ENCODE measurements at regions not wholly inside any gene's neighbourhood (a gene's known extent, or its start where the extent isn't known, plus 50 kb on each side); places are given as distances from the start of the nearest gene placed in this dataset.

DNA sequence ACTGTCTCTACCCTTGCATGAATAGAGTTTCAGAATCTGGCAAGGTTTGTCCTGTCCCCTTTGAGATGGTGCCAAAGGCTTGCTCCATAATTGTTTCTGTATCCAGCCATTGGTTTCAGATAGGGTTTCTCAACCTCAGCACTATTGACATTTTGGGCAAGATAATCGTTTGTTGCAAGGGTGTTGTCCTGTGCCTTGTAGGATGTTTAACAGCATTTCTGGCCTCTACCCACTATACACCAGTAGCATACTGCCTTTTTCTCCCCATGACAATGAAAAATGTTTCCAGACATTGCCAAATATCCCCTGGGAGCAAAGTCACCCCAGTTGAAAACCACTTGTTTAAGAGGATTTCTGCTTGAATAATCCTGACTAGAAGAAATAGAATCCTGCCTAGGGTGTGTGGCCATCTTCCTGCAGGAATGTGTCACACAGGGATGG lies 126.8 kb downstream of the CDC42EP3 start:
- no peak for DNase-seq (ENCODE audit: low spot score)

DNA sequence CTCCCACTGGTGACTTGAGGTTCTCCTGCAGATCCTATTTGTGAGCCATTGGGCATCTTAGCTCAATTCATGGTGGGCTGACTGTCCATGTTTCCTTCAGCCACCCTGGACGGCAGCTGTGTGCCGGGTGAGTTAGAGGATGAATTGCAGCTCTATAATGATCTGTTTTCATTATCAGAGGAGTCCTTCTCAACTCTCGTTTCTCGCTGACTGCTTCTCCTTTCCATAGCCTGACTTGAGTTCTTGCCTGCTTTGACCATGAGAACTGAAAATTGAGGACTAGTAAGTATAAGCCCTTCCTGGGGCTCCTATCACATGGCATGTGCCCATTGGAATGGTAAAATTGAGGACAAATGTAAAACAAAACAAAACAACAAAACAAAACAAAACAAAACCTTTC lies 121.8 kb downstream of the CDC42EP3 start:
- no peak for DNase-seq (ENCODE audit: low spot score)

DNA sequence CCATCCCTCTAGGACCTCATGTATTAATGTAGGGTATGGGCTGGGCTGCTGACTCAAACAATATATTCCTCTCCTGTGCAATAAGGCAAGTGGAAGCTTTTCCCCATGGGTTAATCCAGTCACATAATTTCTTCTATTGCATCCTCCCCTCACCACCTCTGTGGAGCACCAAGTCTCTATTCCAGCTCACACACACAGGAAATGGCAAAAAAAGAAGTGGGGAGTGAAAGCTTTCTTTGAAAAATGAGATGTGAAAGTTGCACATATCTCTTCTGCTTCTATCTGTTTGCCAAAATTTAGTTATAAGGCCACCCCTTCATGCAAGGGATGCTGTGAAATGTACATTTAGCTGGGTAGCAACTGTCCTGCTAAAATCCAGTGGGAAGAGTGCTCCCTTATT lies 121.3 kb downstream of the CDC42EP3 start:
- DNase-seq (ENCODE audit: low spot score): no peak

DNA sequence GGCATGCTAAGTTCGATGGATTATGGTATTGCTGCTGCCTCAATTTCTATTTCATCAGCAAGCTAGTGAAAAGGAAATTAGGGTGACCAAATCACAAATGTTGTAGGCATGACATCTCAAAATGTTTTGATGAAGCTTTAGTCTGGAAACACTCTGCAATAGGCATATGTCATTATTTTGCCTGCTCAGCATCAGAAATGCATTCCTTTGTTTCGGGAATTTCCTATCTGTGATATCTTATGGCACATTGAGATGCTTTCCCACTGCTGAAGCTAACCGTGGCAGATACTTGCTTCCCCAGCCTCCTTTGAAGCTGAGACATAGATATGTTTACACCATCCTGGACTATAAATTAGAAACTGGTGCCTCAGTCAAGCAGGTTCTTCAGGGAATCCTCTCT lies 119.7 kb downstream of the CDC42EP3 start:
- DNase-seq (ENCODE audit: low spot score): no peak

DNA sequence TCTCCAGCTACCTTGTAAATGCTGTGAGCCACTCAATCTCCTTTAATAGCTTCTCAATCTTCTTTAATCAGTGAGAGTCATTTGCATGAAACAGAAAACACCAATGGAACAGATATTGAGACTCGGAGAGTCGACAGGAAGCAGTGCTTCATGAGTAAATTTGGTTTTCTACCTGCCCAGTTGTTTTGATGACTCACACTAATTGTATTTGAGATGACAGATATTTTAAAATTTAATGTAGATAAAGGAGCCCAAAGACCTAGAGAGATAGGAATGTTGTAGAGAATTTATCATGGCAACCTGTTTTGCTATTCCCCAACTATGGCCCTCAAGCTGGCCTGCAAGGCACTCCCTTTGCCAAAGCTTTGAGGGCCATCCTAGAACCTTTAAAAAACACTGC lies 119.1 kb downstream of the CDC42EP3 start:
- no peak for DNase-seq (ENCODE audit: low spot score)

DNA sequence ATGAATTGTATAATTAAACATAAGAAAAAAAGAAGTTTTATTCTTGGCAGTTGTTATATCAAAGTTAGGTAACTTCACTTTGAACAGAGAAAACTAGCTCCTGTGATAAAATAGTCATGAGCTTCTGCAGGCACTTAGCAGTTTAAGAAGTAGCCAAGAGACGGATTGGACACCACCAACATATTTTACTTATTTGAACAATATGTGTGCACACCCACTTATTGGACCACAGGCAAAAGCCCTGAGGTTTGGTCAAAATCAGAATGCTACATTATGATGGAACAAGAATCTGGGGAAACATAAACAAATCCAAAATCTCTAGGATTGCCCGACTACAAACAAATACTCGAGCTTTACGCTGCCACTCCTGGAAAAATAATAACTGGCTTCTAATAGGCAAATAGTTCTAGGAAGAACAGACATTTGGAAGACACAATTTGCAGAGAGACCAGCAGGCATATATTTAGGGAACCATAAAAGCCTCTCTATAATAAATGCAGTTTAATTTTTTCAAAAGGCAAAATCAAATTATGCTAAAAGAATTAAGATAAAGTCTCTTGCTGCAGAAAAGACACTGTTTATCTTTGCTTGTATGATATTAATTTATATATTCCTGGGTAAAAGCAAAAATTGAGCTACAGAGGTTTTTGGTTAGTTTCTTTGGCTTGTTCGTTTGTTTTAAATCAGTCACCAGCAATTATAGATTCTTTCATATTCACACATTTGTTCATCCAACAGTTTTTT lies 117.9 kb downstream of the CDC42EP3 start:
- DNase-seq (ENCODE audit: low spot score): no peak

DNA sequence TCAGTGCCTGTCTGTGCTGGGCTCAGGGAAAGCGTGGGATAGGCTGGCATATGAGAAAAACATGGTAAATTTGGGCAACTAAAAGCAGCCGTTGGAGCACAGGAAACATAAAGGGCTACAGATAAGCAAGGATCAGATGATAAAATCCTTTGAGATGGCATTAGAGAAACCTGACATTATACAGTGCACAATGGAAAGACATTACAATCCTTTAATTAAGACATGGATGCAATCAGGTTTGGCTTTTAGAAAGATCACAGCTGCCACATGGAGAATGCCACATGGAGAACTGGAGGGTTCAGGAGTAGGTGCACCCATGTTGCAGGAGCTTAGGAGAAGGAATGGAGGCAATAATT lies 117.3 kb downstream of the CDC42EP3 start:
- DNase-seq (ENCODE audit: low spot score): no peak

DNA sequence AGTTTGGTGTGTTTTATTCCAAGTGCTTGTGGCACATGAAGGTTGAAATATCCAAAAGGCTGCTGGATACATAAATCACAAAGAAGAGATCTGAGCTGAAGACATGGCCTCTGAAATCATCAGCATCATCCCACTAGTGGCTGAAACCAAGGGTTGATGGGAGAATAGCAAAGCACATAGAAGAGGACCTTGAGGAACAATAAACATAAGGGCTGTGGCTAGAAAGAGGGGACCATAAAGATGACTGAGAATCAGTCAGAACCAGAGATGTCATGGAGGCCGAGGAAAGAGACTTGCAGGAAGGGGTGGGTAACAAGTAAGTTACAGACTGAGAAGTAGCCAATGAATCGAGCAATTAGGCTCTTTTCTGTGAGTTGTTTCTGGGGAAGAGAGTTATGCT lies 116.8 kb downstream of the CDC42EP3 start:
- no peak for DNase-seq (ENCODE audit: low spot score)

DNA sequence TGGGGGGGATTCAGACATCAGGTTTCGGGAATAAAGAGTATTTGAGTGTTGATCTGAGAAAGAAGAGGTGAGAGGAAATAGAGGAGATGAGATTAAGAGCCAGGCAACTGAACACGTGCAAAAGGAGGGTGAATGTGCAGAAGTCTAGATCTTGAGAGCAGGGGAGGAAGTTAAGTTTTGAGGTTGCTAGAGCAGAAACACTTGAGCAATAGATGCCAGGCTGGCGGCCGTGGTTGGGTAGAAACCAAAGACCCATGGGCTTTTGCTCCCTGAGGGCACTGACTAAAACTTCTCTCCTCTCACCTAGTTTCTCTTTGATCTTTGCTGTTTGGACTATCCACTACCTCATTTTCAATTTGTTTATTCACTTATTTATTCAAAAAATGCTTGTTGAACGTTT lies 116.0 kb downstream of the CDC42EP3 start:
- DNase-seq (ENCODE audit: low spot score): no peak

DNA sequence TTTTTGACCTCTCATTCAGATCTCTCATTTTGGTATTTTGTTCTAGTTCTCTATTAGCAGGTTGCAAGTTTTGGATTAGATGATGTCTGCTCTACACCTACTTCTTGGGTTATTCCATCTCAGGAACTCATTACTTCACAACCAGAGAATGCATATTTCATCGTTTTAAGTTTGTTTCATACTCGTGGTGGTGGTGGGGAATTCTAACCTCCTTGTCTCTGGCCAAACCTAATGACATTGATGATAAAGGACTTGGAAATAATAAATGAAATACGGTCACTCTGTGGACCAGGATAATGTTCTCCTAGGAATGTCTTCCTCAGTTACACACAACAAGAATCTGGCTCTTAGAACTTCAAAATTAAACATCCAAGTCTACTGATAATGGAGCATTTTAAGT lies 115.2 kb downstream of the CDC42EP3 start:
- DNase-seq (ENCODE audit: low spot score): no peak

DNA sequence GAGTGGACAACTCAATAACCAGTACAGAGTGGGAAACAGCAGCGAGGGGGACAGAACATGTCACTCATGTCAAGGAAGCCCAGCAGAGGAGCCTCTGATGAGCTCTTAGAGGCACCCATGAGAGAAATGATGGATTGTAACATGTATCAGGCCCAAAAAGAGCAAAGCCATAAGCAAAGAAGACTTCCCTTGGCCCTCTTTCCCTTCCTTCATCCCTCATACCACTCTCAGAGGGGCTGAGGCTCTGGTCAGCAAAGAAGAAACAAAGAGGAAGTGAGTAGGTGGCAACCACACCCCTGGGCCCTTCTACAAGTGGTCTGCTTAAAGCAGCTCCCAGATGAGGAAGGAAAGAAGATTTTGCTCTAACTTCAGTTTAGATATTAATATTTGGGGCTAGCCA lies 112.8 kb downstream of the CDC42EP3 start:
- DNase-seq (ENCODE audit: low spot score): no peak

DNA sequence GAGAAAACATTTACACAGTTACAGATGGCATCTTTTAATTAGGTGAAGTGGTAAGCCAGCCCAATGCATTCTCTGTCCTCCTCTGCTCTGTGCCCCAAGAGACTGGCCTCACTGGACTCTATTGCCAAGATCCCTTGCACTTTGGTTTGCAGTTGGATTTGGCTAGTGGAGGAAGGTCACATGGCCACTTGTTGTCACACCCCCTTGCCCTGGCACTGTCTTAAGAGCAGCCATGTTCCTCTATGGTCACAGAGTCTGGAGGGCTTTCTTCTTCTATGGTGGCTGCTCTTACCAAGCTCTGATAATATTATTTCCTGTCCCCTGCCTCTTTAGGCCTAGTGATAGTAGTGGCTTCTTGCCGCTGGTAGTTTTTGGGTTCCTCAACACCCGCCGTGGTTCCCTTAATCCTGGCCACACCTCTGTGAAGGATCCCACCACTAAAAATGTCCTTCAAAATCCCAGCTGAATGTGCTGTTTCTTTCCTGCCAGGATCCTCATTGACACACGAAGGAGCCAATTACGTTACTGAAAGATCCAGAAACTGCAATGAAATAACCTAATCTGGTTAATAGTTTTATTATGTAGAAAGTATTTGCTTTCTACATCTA lies 111.1 kb downstream of the CDC42EP3 start:
- no peak for DNase-seq (ENCODE audit: low spot score)

DNA sequence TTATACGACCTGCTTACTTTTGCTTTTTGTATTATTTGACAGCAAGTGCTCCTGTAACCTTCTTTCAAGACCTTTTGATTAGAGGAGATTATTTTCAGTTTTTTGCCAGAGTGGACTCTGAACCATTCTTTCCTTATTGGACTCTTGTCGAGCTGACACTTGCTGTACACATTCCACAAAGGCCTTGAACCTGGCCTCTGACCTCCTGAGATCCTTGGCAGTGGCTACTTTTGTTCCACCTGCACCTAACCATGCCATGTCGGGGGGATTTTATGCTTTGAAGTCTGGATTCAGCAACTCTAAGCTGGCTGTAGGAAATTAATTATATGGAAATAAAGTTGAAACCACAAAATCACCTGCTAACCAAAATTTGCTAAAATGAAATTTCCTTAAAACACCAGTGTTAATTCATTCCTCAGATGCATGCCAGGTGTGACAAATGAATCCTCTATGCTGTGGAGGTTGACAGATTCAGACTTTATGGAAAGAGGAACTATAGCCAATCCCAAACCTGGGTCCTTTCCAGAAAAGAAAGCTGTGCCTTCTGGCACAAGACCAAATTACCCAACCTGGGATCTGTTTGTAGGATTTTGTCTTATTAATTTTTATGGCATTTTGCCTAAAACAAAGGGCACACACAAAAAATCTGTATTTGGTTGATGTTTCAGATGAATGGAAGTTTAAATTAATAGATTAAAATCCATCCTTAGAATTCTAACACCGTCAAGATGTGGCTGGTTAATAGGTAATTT lies 110.4 kb downstream of the CDC42EP3 start:
- DNase-seq (ENCODE audit: low spot score): no peak

DNA sequence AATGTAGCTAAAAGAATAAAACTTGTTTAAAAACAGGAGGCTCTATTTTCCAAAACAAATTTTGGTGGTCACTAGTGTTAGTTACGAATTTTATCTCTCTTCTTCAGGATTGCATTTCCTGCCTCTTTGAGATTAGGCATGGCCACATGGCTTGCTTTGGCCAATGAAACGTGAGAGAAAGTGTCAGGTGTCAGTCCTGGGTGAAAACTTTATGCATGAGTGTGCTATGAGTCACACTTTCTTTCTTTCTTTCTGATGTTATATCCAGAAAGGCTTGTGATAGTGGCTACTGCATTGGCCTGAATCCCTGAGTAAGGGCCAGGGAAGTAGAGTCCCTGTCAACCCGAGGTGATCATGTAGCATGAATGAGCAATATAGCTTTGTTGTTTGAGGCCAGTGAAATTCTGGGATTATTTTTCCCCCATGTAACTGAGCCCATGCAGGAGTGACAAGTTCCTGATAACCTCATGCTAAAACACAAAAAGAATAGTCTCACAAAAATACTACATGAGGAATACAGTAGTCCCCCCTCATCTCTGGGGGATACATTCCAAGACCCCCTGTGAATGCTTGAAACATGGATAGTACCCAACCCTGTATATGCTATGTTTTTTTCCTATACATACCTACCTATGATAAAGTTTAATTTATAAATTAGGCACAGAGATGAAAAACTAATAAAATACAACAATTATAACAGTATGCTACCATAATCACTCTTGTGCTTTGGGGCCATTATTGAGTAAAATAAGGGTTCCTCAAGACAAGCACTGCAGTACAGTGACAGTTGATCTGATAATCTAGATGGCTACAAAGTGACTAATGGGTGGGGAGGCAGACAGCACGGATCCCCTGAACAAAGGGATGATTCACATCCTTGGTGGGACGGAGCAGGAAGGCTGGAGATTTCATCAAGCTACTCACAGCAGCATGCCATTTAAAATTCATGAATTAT lies 109.5 kb downstream of the CDC42EP3 start:
- DNase-seq (ENCODE audit: low spot score): peak; percentile 39

DNA sequence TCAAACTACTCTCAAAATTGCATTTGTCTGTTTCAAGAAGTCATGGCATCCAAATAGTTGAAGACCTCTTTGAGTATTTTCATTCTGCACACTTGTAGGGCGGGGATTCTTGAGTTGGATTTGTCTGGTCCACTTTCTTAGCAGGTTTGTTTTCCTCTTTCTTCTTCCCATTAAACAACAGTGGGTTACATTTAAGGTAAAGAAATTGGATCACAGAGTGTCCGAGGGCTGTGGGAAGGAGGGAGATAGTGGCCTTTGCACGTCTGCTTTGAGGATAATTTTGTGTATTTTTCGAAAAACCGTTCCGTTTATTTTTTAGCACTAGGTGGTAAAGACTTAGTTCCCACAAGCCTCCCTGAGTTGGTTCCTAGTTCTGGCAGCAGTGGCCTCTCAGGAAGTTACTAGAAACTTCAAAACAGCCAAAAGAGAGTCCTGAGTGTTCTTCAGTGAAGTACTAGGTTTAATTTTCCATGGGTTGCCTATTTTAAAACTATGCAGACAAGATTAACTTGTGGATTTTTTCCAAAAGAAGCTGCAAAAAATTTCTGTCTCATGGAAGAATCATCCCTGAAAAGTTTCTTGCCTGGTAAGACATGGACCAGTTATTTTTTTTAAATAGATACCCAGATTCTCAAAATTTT lies 107.9 kb downstream of the CDC42EP3 start:
- no peak for DNase-seq (ENCODE audit: low spot score)

DNA sequence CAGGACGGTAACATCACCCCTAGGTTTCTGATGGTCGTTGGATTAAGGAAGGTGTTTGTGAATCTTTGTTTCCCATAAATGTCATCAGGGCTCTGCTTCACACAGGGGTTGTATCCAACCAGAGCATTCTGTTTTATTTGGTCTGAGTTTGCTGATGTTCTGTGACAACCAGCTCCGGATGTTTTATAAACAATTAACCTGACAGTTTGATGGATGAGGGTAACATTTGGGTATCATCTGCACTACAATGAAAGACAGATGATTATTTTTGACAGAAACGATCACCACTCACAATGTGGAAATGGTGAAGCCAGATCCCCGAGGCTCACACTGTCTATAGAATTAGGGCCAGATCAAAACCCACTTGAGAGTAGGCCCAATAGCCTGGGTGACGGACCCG lies 107.1 kb downstream of the CDC42EP3 start:
- no peak for DNase-seq (ENCODE audit: low spot score)

DNA sequence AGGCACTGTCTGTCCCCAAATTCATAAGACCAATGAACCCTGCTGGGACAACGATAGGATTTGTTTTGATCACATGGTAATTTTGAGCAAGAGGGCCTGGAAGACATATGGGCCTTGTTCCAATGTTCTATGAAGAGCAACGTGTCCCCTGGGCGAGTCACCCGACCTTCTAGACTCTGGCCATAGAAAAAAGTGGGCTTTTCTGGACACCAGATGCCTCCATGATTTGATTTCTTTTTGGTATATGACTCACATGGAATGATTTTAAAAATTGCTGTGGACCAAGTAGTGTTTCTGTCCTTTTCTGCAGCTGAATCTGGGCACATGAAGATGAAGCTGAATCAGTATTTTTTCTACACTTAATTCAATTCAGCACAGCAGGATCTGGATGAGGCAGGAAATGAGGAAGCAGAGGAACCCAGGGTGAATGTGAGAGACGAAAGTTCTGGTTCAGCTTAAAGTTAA lies 104.9 kb downstream of the CDC42EP3 start:
- DNase-seq (ENCODE audit: low spot score): no peak

DNA sequence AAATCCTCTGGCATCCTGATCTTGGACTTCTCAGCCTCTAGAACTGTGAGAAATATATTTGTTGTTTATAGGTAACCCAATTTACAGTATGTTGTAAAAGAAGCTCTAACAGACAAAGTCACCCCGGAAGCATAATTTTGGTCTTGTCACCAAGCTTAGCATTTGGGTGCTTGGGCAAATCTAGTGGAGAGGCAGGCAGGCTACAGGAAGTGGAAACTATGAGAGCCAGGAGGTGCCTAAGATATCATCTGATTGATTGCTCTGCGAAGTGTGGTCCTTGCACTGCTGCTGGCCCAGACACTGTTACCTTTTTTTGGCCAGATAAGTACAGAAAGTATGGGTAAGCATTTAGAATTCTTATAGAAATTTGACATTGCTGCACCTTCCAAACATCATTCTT lies 102.9 kb downstream of the CDC42EP3 start:
- no peak for DNase-seq (ENCODE audit: low spot score)

DNA sequence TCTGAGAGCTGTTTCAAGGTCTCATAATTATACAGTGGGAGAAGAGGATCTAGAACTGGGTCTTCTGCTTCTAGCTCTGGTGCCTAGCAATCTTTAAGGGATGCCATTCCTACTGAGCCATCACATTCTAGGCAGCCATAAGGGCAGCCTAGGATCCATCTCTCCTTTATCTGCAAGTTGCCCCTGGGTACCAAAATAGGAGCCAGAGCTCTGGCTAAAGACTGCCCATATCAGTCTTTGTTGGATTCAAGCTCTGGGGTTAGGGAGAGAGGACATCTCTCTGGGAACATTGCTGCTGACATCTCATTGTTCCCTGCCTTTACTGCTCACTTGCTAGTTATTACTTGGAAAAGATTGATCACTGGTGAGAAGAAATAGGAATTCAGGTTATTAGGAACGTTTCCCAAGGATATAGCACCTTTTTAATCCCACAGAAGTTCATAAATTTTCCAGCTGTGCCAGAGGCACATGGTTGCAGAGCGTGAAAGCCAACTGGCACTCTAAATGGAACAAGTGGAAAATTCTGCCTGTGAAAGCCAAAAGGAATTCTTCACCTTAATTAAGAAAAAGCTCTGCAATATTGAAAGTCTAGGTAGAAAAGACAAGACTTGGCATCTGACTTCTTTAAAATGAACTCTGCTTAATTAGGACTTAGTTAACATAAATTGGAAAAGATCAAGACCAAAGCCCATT lies 102.2 kb downstream of the CDC42EP3 start:
- no peak for DNase-seq (ENCODE audit: low spot score)

DNA sequence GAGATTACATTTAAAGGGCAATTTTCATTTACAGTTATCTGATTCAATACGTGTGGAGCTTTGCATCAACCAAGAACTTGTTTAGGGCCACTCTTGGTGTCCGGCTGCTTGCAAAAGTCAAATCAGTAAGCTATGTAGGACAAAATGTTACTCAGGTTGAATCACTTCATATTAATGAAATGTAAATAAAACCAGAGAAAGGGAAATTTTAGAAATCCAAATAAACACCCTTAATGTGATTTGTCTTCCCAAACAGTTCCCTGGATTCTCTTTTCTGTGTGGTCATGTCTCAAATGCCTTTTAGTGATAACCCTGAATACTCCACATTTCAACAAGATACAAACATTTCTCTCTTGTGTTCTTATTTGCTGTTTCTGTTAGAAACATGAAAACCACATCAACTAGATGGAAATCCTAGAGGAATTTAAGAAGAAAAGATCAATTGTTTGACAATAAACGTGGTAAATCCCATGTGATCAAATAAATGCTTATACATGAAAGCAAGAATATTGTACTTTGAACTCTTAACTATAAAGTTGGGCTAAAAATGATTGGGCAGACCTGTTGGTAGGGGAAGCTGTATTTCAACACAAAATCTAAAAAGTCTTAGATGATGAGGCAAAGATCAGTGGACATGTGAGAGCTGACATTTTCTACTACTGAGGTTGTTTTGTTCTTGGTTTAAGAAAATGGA lies 101.3 kb downstream of the CDC42EP3 start:
- DNase-seq (ENCODE audit: low spot score): no peak

Measured in iPS-NIHi11 (cell line).